Esophagus muscularis mucosa (tissue), 3 donors: ENCODE measurements at regions not wholly inside any gene's neighbourhood (a gene's known extent, or its start where the extent isn't known, plus 50 kb on each side); places are given as distances from the start of the nearest gene placed in this dataset.

Experiments
- EP300 ChIP-seq: sonication (generic); formaldehyde crosslinking; IDR thresholded peaks from one replicate; pipeline ENCODE4 v1.6.1; 2017; ENCODE audit warnings: antibody characterized with exemption
- TF ChIP-seq, protein P1 (sequence below), 3 experiments: fragments of 200-600 bp in 2 of 3; fragments of 450-650 bp in 1 of 3; sonication (generic) in 2 of 3; IDR thresholded peaks; one replicate each; pipeline ENCODE4 v1.5.1; 2017 to 2019; ENCODE audit warnings: antibody characterized with exemption in 3 of 3, mild to moderate bottlenecking in 2 of 3, moderate library complexity in 1 of 3

DNA sequence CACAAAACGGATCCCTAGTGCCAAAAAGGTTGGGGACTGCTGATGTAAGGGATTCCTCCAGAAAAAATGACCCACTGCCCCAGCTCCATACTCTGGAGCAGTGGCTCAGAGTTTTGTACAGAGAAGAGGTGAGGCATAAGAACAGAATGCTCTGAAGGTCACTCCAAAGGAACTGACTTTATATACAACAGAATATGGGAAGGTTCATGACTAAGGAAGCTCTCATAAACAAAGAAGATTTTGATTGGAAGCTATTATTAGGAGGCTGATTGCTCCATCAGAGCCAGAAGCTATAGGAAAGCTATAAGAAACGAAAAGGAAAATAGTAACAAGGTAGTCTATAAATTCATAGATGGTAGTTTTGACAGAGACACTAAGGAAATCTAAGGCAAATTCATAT, 203.1 kb downstream of the SLC7A11 start:
- TF ChIP-seq, protein P1, sequence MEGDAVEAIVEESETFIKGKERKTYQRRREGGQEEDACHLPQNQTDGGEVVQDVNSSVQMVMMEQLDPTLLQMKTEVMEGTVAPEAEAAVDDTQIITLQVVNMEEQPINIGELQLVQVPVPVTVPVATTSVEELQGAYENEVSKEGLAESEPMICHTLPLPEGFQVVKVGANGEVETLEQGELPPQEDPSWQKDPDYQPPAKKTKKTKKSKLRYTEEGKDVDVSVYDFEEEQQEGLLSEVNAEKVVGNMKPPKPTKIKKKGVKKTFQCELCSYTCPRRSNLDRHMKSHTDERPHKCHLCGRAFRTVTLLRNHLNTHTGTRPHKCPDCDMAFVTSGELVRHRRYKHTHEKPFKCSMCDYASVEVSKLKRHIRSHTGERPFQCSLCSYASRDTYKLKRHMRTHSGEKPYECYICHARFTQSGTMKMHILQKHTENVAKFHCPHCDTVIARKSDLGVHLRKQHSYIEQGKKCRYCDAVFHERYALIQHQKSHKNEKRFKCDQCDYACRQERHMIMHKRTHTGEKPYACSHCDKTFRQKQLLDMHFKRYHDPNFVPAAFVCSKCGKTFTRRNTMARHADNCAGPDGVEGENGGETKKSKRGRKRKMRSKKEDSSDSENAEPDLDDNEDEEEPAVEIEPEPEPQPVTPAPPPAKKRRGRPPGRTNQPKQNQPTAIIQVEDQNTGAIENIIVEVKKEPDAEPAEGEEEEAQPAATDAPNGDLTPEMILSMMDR (IDR thresholded peaks at IDR 0.05): no peak
- TF ChIP-seq EP300: no peak
